SK-N-SH (cell line): ENCODE measurements at regions not wholly inside any gene's neighbourhood (a gene's known extent, or its start where the extent isn't known, plus 50 kb on each side); places are given as distances from the start of the nearest gene placed in this dataset.

Experiments used
- CTCF ChIA-PET: fragments of 300-600, 350-600 bp; formaldehyde crosslinking; extraction: SDS; loops from one replicate; lab custom pipeline; 2021; lab: Yijun Ruan, JAX
- POLR2A ChIA-PET: fragments of 350-600 bp; sonication (Branson Sonifier 250); formaldehyde crosslinking; extraction: SDS; loops from one replicate; lab custom pipeline; 2020; ENCODE audit warnings: antibody characterized with exemption, inconsistent platforms; lab: Yijun Ruan, JAX
- DNase-seq: peaks from one replicate; pipeline ENCODE4 v3.0.0; 2012
- H2AFZ ChIP-seq: fragments of 200-600 bp; sonication (generic); 2 replicates; pipeline ENCODE4 v1.8.1; 2016; ENCODE audit warnings: antibody characterized with exemption, mild to moderate bottlenecking, low read depth
- H3F3A ChIP-seq: fragments of 200-600 bp; sonication (generic); replicated peaks from 2 replicates; pipeline ENCODE3; 2016; ENCODE audit warnings: antibody characterized with exemption, mild to moderate bottlenecking; ENCODE audit not compliant: insufficient read depth
- H3K27ac ChIP-seq, 2 experiments: fragments of 200-500 bp in 1 of 2; fragments of 200-600 bp in 1 of 2; sonication (Bioruptor generic) in 1 of 2; sonication (generic), shearing (Covaris generic) in 1 of 2; 2 replicates each; pipeline versions ENCODE4 v1.5.1 to v1.6.1; 2014 to 2016; ENCODE audit warnings: low read depth in 2 of 2, inconsistent platforms in 1 of 2, low read length in 1 of 2, mild to moderate bottlenecking in 1 of 2, mixed read lengths in 1 of 2
- H3K27me3 ChIP-seq: fragments of 200-600 bp; sonication (generic), shearing (Covaris generic); 2 replicates; pipeline ENCODE4 v1.6.1; 2016; ENCODE audit warnings: mixed run types; ENCODE audit not compliant: insufficient read depth
- H3K36me3 ChIP-seq, 2 experiments: fragments of 200-500 bp in 1 of 2; fragments of 200-600 bp in 1 of 2; sonication (Bioruptor generic) in 1 of 2; sonication (generic) in 1 of 2; replicated peaks in 1 of 2; 2 replicates each; pipeline versions ENCODE3 to v1.5.1; 2014 to 2016; ENCODE audit warnings: low read length in 1 of 2, mild to moderate bottlenecking in 1 of 2; ENCODE audit not compliant: insufficient read depth in 2 of 2, control insufficient read depth in 1 of 2
- H3K4me1 ChIP-seq, 2 experiments: fragments of 200-500 bp in 1 of 2; fragments of 200-600 bp in 1 of 2; sonication (Bioruptor generic) in 1 of 2; sonication (generic), shearing (Covaris generic) in 1 of 2; 2 replicates each; pipeline versions ENCODE4 v1.5.1 to v1.6.1; 2014 to 2016; ENCODE audit warnings: low read depth in 1 of 2, low read length in 1 of 2, mixed run types in 1 of 2; ENCODE audit not compliant: insufficient read depth in 2 of 2, control insufficient read depth in 1 of 2
- H3K4me2 ChIP-seq: fragments of 200-600 bp; sonication (generic), shearing (Covaris generic); 2 replicates; pipeline ENCODE4 v1.6.1; 2017; ENCODE audit warnings: mixed run types
- H3K4me3 ChIP-seq, 2 experiments: fragments of 200-500 bp in 1 of 2; fragments of 200-600 bp in 1 of 2; sonication (Bioruptor generic) in 1 of 2; sonication (generic), shearing (Covaris generic) in 1 of 2; 2 replicates each; pipeline versions ENCODE4 v1.5.1 to v1.8.1; 2014 to 2016; ENCODE audit warnings: low read depth in 2 of 2, inconsistent platforms in 1 of 2, low read length in 1 of 2, mild to moderate bottlenecking in 1 of 2, mixed read lengths in 1 of 2, moderate library complexity in 1 of 2
- H3K79me2 ChIP-seq: fragments of 200-600 bp; sonication (generic); 2 replicates; pipeline ENCODE4 v1.8.1; 2017; ENCODE audit warnings: mild to moderate bottlenecking; ENCODE audit not compliant: insufficient read depth
- H3K9ac ChIP-seq: fragments of 200-600 bp; sonication (generic); 2 replicates; pipeline ENCODE4 v1.6.1; 2017; ENCODE audit warnings: mixed run types
- H3K9me2 ChIP-seq: fragments of 200-600 bp; sonication (generic); 2 replicates; pipeline ENCODE4 v1.6.1; 2017; ENCODE audit warnings: mixed run types
- H3K9me3 ChIP-seq: fragments of 200-600 bp; sonication (generic); 2 replicates; pipeline ENCODE4 v1.6.1; 2017; ENCODE audit warnings: mixed run types, mild to moderate bottlenecking, moderate library complexity
- H4K20me1 ChIP-seq: fragments of 200-600 bp; sonication (generic); 2 replicates; pipeline ENCODE4 v1.6.1; 2017; ENCODE audit warnings: mild to moderate bottlenecking, mixed run types; ENCODE audit not compliant: insufficient read depth
- CHD2 ChIP-seq: fragments of 150-350 bp; IDR thresholded peaks from 2 replicates; pipeline ENCODE4 v1.6.1; 2018; ENCODE audit warnings: low read length; ENCODE audit not compliant: partially characterized antibody
- CTCF ChIP-seq: fragments of 200-600 bp; sonication (generic); IDR thresholded peaks from 2 replicates; pipeline ENCODE4 v1.6.1; 2017; ENCODE audit warnings: antibody characterized with exemption, mild to moderate bottlenecking, moderate library complexity
- EP300 ChIP-seq, 2 experiments: IDR thresholded peaks; 2 replicates each; pipeline versions ENCODE4 v1.4.0 to v1.6.1; 2012; ENCODE audit warnings: borderline replicate concordance in 1 of 2, low read depth in 1 of 2, low read length in 1 of 2
- IRF3 ChIP-seq: fragments of 150-350 bp; IDR thresholded peaks from 2 replicates; pipeline ENCODE4 v1.6.1; 2016; ENCODE audit warnings: mild to moderate bottlenecking, low read depth, low read length
- PBX3 ChIP-seq: IDR thresholded peaks from 2 replicates; pipeline ENCODE4; 2012
- RAD21 ChIP-seq: IDR thresholded peaks from 2 replicates; pipeline ENCODE4 v1.6.1; 2012; ENCODE audit warnings: mild to moderate bottlenecking, low read length
- REST ChIP-seq: IDR thresholded peaks from 2 replicates; pipeline ENCODE4 v1.6.1; 2012; ENCODE audit warnings: mild to moderate bottlenecking, low read depth, low read length, moderate library complexity
- RFX5 ChIP-seq: IDR thresholded peaks from 2 replicates; pipeline ENCODE4 v1.6.1; 2012; ENCODE audit warnings: mild to moderate bottlenecking, improper control_type of control experiment, low read length
- SIN3A ChIP-seq: IDR thresholded peaks from 2 replicates; pipeline ENCODE4 v1.6.1; 2012; ENCODE audit warnings: low read depth, mild to moderate bottlenecking, low read length, moderate library complexity, borderline replicate concordance
- SMC3 ChIP-seq: IDR thresholded peaks from 2 replicates; pipeline ENCODE4 v1.6.1; 2012; ENCODE audit warnings: low read depth, low read length, improper control_type of control experiment
- TCF12 ChIP-seq: IDR thresholded peaks from 2 replicates; pipeline ENCODE4 v1.4.0; 2012
- WGBS: methylation state at CpG from one replicate; pipeline ENCODE4 v1.1.6; 2017; ENCODE audit warnings: low lambda C conversion rate; 5-methylcytosine and 5-hydroxymethylcytosine counted together
- TF ChIP-seq, protein P1 (sequence below): IDR thresholded peaks from 2 replicates; pipeline ENCODE4 v1.4.0; 2012; ENCODE audit warnings: low read depth

DNA sequence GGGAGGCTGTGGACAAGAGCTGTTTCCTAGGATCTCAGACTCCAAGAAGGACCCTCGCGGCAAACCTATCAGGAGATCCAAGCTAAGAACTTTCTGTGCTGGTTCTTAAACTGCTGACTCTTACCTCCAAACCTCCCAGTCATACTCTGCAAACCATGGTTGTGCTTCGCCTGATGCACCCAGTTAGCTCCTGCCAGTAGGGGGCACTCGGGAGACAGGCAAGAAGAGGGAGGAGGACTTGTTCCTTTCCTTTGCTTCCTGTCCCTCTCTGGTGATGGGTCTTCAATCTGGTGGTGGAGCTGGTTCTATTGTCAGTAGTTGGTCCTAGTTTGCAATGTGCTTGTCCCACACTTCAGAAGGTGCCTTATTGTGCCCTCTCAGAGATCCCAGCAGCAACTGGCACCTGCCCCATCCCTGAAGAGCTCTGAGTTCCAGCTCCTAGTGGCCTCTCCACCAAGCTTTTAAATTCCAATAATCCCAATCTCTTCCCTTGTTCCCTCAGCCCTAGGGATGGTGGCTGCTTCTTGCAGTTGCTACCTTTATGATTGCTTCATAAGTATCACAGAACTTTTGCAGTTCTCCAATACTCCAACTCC, 113.5 kb upstream of the RPL38 start:
- Histone ChIP-seq H3K4me2 (no peak overlapping the region), H3K79me2 (no peaks in the 10 kb centered on the region), H3K36me3 (no peaks in the 10 kb centered on the region), H2AFZ (no peak overlapping the region), H3K27ac (no peak overlapping the region), H3K4me3 (no peak overlapping the region), H4K20me1 (no peaks in the 10 kb centered on the region), H3K9me3 (no peaks in the 10 kb centered on the region; the same call in 1 of the 2 replicates), H3K9me2 (no peaks in the 10 kb centered on the region), H3K4me1 (peaks cover 0 to 8% of the 10 kb centered on the region in 2 experiments; a peak in 2 of 4 replicates), H3F3A (no peaks in the 10 kb centered on the region), H3K9ac (no peak overlapping the region)
- POLR2A ChIA-PET = interaction anchor here (0.5 kb wide), 1 partner anchor 144 kb away, joined by 3 read pairs; no protein-coding TSS in a partner anchor
- peak; percentile 63 for DNase-seq
- CTCF ChIA-PET = interaction anchor here (0.6 to 6.7 kb wide), 50 partner anchors 10 to 447 kb away, joined by 3 to 50 read pairs (median 4); partner anchors contain the start of gene RPL38
- WGBS = 31% methylated on average over 4 of the region's 4 CpGs
- TF ChIP-seq CTCF (peak; percentile 23), SMC3 (peak; percentile 53; the same call in 1 of the 2 replicates), RAD21 (peak; percentile 76), RFX5 (no peak), CHD2 (no peak), PBX3 (no peak), SIN3A (no peak), REST (no peak)
- TF ChIP-seq, all 33 proteins: peak for 3
- no peaks in the 10 kb centered on the region for H3K27me3 ChIP-seq

DNA sequence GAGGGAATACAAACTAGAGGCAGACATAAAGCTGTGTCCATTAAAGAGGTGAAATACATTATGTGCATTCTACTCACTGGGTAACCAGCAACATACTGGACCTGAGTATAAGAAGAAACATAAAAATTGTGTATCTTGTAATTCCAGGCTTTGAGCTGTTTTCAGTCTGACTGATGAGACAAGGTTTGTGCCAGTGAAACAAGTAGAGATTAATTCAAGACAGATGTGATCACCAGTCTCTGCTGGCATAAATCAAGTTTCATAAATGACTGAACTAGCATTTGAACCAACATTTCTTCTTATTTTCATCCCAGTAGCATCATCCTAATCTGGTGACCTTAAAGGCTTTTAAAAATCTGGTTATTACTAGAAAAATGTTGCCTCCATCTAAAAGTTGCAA, 108.8 kb upstream of the RPL38 start:
- peaks cover 0 to 14% of the 10 kb centered on the region in 2 experiments; a peak in 2 of 4 replicates for H3K4me1 ChIP-seq
- ChIA-PET CTCF (interaction anchor here (1.3 to 2.3 kb wide), 5 partner anchors 14 to 105 kb away, joined by 5 to 8 read pairs (median 6); no protein-coding TSS in a partner anchor), POLR2A (interaction anchor here (1.1 kb wide), 1 partner anchor 9 kb away, joined by 3 read pairs; no protein-coding TSS in a partner anchor)
- no peak overlapping the region for H3K9ac ChIP-seq
- no peaks in the 10 kb centered on the region for H3K27me3 ChIP-seq
- no peaks in the 10 kb centered on the region for H3K79me2 ChIP-seq
- no peak overlapping the region for H3K4me3 ChIP-seq
- no peaks in the 10 kb centered on the region; the same call in 1 of the 2 replicates for H3K9me3 ChIP-seq
- no peaks in the 10 kb centered on the region for H3F3A ChIP-seq
- DNase-seq = peak; percentile 58
- peak overlapping the region in 1 of 2 experiments; percentile 84; a peak in 2 of 4 replicates for H3K27ac ChIP-seq
- peak in 1 of 2 experiments; percentile 53; a peak in 1 of 4 replicates for TF ChIP-seq EP300 (IDR thresholded peaks at IDR 0.05; ENCODE audit: borderline replicate concordance in 1 of 2, low read depth in 1 of 2, low read length in 1 of 2)
- TF ChIP-seq, protein P1, sequence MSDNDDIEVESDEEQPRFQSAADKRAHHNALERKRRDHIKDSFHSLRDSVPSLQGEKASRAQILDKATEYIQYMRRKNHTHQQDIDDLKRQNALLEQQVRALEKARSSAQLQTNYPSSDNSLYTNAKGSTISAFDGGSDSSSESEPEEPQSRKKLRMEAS = no peak
- TF ChIP-seq TCF12 = no peak
- no peak for TF ChIP-seq IRF3
- TF ChIP-seq CTCF = no peak
- peak; percentile 1; the same call in 1 of the 2 replicates for TF ChIP-seq RAD21
- TF ChIP-seq, all 33 proteins: peak for 2
- Histone ChIP-seq H3K9me2 (no peaks in the 10 kb centered on the region), H2AFZ (no peak overlapping the region), H3K4me2 (no peak overlapping the region), H3K36me3 (no peaks in the 10 kb centered on the region), H4K20me1 (no peaks in the 10 kb centered on the region)
